GM23338 (cell line): ENCODE measurements at regions not wholly inside any gene's neighbourhood (a gene's known extent, or its start where the extent isn't known, plus 50 kb on each side); places are given as distances from the start of the nearest gene placed in this dataset.

ENCODE experiments used
- CTCF ChIP-seq, 2 experiments: fragments of 200-600 bp in 1 of 2; sonication (generic) in 1 of 2; conservative IDR thresholded peaks; 2 replicates each; pipeline versions ENCODE4 v1.5.1 to v1.6.1; 2016 to 2017; ENCODE audit warnings: antibody characterized with exemption in 2 of 2, low read depth in 2 of 2, mild to moderate bottlenecking in 2 of 2, moderate library complexity in 1 of 2
- ZNF462 ChIP-seq: fragments of 250-450 bp; sonication (Bioruptor Pico); IDR thresholded peaks from 2 replicates; pipeline ENCODE4 v1.5.0; 2020; ENCODE audit warnings: mild to moderate bottlenecking, moderate library complexity
- TF ChIP-seq, protein P1 (sequence below): IDR thresholded peaks from one replicate; pipeline ENCODE4 v1.6.1; 2018; ENCODE audit warnings: antibody characterized with exemption; ENCODE audit not compliant: unreplicated experiment
- TF ChIP-seq, protein P2 (sequence below): IDR thresholded peaks from 2 replicates; pipeline ENCODE4 v1.6.1; 2016; ENCODE audit warnings: antibody characterized with exemption

- TF ChIP-seq ZNF462 (CRISPR knock-in tag) (no peak), CTCF (conservative IDR thresholded peaks at IDR 0.05; ENCODE audit: low read depth in 2 of 2) (no peak)
- TF ChIP-seq, protein P1, sequence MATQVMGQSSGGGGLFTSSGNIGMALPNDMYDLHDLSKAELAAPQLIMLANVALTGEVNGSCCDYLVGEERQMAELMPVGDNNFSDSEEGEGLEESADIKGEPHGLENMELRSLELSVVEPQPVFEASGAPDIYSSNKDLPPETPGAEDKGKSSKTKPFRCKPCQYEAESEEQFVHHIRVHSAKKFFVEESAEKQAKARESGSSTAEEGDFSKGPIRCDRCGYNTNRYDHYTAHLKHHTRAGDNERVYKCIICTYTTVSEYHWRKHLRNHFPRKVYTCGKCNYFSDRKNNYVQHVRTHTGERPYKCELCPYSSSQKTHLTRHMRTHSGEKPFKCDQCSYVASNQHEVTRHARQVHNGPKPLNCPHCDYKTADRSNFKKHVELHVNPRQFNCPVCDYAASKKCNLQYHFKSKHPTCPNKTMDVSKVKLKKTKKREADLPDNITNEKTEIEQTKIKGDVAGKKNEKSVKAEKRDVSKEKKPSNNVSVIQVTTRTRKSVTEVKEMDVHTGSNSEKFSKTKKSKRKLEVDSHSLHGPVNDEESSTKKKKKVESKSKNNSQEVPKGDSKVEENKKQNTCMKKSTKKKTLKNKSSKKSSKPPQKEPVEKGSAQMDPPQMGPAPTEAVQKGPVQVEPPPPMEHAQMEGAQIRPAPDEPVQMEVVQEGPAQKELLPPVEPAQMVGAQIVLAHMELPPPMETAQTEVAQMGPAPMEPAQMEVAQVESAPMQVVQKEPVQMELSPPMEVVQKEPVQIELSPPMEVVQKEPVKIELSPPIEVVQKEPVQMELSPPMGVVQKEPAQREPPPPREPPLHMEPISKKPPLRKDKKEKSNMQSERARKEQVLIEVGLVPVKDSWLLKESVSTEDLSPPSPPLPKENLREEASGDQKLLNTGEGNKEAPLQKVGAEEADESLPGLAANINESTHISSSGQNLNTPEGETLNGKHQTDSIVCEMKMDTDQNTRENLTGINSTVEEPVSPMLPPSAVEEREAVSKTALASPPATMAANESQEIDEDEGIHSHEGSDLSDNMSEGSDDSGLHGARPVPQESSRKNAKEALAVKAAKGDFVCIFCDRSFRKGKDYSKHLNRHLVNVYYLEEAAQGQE = no peak
- TF ChIP-seq, protein P2, sequence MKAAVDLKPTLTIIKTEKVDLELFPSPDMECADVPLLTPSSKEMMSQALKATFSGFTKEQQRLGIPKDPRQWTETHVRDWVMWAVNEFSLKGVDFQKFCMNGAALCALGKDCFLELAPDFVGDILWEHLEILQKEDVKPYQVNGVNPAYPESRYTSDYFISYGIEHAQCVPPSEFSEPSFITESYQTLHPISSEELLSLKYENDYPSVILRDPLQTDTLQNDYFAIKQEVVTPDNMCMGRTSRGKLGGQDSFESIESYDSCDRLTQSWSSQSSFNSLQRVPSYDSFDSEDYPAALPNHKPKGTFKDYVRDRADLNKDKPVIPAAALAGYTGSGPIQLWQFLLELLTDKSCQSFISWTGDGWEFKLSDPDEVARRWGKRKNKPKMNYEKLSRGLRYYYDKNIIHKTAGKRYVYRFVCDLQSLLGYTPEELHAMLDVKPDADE = no peak
These were observed 99.8 kb upstream of the TMTC1 start (continued) for GRCh38 chr12:29883525-29883924.
